GM20431 (cell line): ENCODE measurements at regions not wholly inside any gene's neighbourhood (a gene's known extent, or its start where the extent isn't known, plus 50 kb on each side); places are given as distances from the start of the nearest gene placed in this dataset.
"Not testable (repeated sequence)": the region's sequence is repeated elsewhere in the genome, so short reads cannot be mapped to it uniquely, and the experiment has no call there.

ENCODE experiments used
- in situ Hi-C: fragments of 300-500 bp; cut with MseI, MboI; formaldehyde crosslinking; loops from one replicate; pipeline ENCODE4 v1.15.0; 2020; ENCODE audit warnings: low sequenced_read_pairs; ENCODE audit not compliant: unreplicated experiment

- in situ Hi-C loops = no loop called here
These were observed 58.6 kb upstream of the SHISA6 start for GRCh38 chr17:11182430-11182829.

- in situ Hi-C loops = no loop called here
These were observed 62.4 kb upstream of the SHISA6 start for GRCh38 chr17:11178581-11178980.

- in situ Hi-C loops = no loop called here
These were observed 63.7 kb upstream of the SHISA6 start for GRCh38 chr17:11177340-11177739.

GRCh38 chr17:11176549-11176948, 64.5 kb upstream of the SHISA6 start:
- in situ Hi-C loops = no loop called here

GRCh38 chr17:11170881-11171280, 70.1 kb upstream of the SHISA6 start:
- in situ Hi-C loops = no loop called here

GRCh38 chr17:11151818-11152425, 89.1 kb upstream of the SHISA6 start:
- in situ Hi-C loops = no loop called here

- in situ Hi-C loops = not testable (repeated sequence)
These were observed 90.0 kb upstream of the SHISA6 start for GRCh38 chr17:11150906-11151511.

GRCh38 chr17:11144358-11145233, 96.4 kb upstream of the SHISA6 start:
- in situ Hi-C loops = no loop called here

- in situ Hi-C loops = no loop called here
These were observed 98.8 kb upstream of the SHISA6 start for GRCh38 chr17:11142231-11142630.

GRCh38 chr17:11140501-11140900, 100.5 kb upstream of the SHISA6 start:
- in situ Hi-C loops = no loop called here

- in situ Hi-C loops = no loop called here
These were observed 101.0 kb upstream of the SHISA6 start for GRCh38 chr17:11140043-11140442.

GRCh38 chr17:11138023-11138422, 103.0 kb upstream of the SHISA6 start:
- in situ Hi-C loops = no loop called here

GRCh38 chr17:11135819-11136218, 105.2 kb upstream of the SHISA6 start:
- in situ Hi-C loops = no loop called here

GRCh38 chr17:11130367-11130766, 110.6 kb upstream of the SHISA6 start:
- in situ Hi-C loops = no loop called here

- in situ Hi-C loops = loop anchor here (10.0 kb wide), 1 partner anchor 58 kb away; no protein-coding TSS in a partner anchor
These were observed 118.1 kb upstream of the SHISA6 start for GRCh38 chr17:11122908-11123307.

- in situ Hi-C loops = loop anchor here (10.0 kb wide), 1 partner anchor 57 kb away; no protein-coding TSS in a partner anchor
These were observed 119.5 kb upstream of the SHISA6 start for GRCh38 chr17:11121341-11121985.

- in situ Hi-C loops = no loop called here
These were observed 131.9 kb upstream of the SHISA6 start for GRCh38 chr17:11109106-11109505.

GRCh38 chr17:11105141-11105540, 135.9 kb upstream of the SHISA6 start:
- in situ Hi-C loops = no loop called here

- in situ Hi-C loops = no loop called here
These were observed 143.9 kb upstream of the SHISA6 start for GRCh38 chr17:11097121-11097520.

- in situ Hi-C loops = no loop called here
These were observed 146.7 kb upstream of the SHISA6 start for GRCh38 chr17:11094331-11094730.
